GM21390 (cell line): ENCODE measurements at regions not wholly inside any gene's neighbourhood (a gene's known extent, or its start where the extent isn't known, plus 50 kb on each side); places are given as distances from the start of the nearest gene placed in this dataset.

Source experiments
- ATAC-seq: cut with Tn5 transposase; IDR thresholded peaks from one replicate; pipeline ENCODE4 v1.9.1; 2021; ENCODE audit not compliant: unreplicated experiment

- no peak for ATAC-seq
These were observed 552.4 kb upstream of the ZNF608 start for GRCh38 chr5:125298746-125299379.

- no peak for ATAC-seq
These were observed 555.3 kb upstream of the ZNF608 start for GRCh38 chr5:125301711-125302110.

- ATAC-seq, result no peak
These were observed 556.1 kb upstream of the ZNF608 start for GRCh38 chr5:125302577-125302976.

GRCh38 chr5:125306741-125307140 is 560.3 kb upstream of the ZNF608 start:
- no peak for ATAC-seq

GRCh38 chr5:125310749-125311148 is 564.3 kb upstream of the ZNF608 start:
- ATAC-seq, result no peak

- no peak for ATAC-seq
These were observed 565.3 kb upstream of the ZNF608 start for GRCh38 chr5:125311743-125312142.

GRCh38 chr5:125313555-125313954 is 567.1 kb upstream of the ZNF608 start:
- ATAC-seq, result no peak

- no peak for ATAC-seq
These were observed 568.9 kb upstream of the ZNF608 start for GRCh38 chr5:125315306-125315705.

- ATAC-seq, result no peak
These were observed 570.0 kb upstream of the ZNF608 start for GRCh38 chr5:125316391-125316790.

GRCh38 chr5:125316915-125317535 is 570.6 kb upstream of the ZNF608 start:
- no peak for ATAC-seq

GRCh38 chr5:125317536-125317995 is 571.1 kb upstream of the ZNF608 start:
- ATAC-seq, result no peak

GRCh38 chr5:125321654-125322053 is 575.2 kb upstream of the ZNF608 start:
- no peak for ATAC-seq

GRCh38 chr5:125323613-125324012 is 577.2 kb upstream of the ZNF608 start:
- no peak for ATAC-seq

GRCh38 chr5:125325488-125326149 is 579.2 kb upstream of the ZNF608 start:
- no peak for ATAC-seq

GRCh38 chr5:125326150-125326510 is 579.7 kb upstream of the ZNF608 start:
- ATAC-seq, result no peak

- no peak for ATAC-seq
These were observed 581.2 kb upstream of the ZNF608 start for GRCh38 chr5:125327676-125328075.

GRCh38 chr5:125331987-125332598 is 585.7 kb upstream of the ZNF608 start:
- no peak for ATAC-seq

GRCh38 chr5:125333416-125333815 is 587.0 kb upstream of the ZNF608 start:
- ATAC-seq, result no peak

- ATAC-seq, result no peak
These were observed 590.0 kb upstream of the ZNF608 start for GRCh38 chr5:125336401-125336800.

- no peak for ATAC-seq
These were observed 590.9 kb upstream of the ZNF608 start for GRCh38 chr5:125337294-125337693.

GRCh38 chr5:125338440-125339174 is 592.2 kb upstream of the ZNF608 start:
- ATAC-seq, result no peak
